Fibroblast of villous mesenchyme (primary cell): ENCODE measurements at regions not wholly inside any gene's neighbourhood (a gene's known extent, or its start where the extent isn't known, plus 50 kb on each side); places are given as distances from the start of the nearest gene placed in this dataset.

ENCODE experiments used
- DNase-seq: peaks from one replicate; pipeline ENCODE4 v3.0.0-alpha.2; 2010; ENCODE audit warnings: low read depth
- H3K4me3 ChIP-seq: 2 replicates; pipeline ENCODE4 v1.5.1; 2011; ENCODE audit warnings: low read depth, mild to moderate bottlenecking, low read length
- CTCF ChIP-seq: IDR thresholded peaks from 2 replicates; pipeline ENCODE4 v1.5.1; 2012; ENCODE audit warnings: low read depth, mild to moderate bottlenecking, low read length; ENCODE audit not compliant: insufficient read depth

- no peak for TF ChIP-seq CTCF
- H3K4me3 ChIP-seq, result no peak overlapping the region
- no peak for DNase-seq
Measured at GRCh38 chr15:29590701-29591100, 231.6 kb downstream of the TJP1 start.

- H3K4me3 ChIP-seq, result no peak overlapping the region
- no peak for TF ChIP-seq CTCF
- no peak for DNase-seq
Measured at GRCh38 chr15:29589975-29590374, 232.3 kb downstream of the TJP1 start.

DNA sequence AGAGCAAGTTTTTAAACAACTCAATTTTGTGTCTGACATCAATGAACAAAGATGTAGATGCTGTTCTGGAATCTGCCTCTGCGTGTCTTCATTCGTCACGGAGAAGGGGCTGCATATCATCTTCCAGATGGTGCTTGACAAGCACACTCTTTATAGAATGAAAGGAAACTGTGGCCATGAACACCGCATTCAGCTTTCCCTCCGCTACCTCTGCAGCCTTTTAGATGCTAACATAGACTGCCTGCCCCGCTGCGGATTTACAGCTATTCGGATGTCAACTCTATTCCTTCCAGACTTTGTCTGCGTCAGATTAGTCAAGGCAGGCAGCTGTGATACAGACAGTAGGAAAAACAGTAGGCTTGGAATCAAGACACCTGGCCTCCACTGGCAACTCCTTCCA lies 232.9 kb downstream of the TJP1 start:
- TF ChIP-seq CTCF, result no peak
- no peak overlapping the region for H3K4me3 ChIP-seq
- DNase-seq, result no peak

DNA sequence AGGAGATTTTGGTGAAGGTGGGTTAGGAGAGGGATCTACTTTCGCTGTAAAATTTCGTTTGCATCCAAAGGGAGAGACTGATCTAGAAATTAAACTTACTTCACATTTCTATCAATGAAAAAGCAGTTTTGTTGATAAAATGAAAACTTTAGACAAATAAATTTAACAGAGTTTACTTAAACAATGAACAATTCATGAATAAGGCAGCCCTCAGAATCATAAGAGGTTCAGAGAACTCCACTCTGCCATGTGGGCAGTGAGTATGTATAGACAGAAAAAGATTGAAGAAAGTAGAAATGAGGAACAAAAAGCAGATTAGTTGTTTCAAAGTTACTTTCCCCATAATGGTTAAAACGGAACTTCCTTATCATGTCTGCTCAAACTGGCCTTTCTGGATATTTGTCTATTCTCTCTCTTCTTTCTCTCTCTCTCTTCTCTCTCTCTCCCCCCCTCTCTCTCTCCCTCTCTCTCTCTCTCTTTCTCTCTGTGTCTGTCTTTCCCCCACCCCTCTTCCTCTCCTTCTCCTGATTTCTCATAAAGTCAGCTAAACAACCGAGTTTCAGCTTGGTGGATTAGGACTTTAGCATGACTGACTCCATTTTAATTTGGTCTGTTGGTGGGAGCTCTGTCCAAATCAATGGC lies 248.9 kb downstream of the TJP1 start:
- DNase-seq, result no peak
- TF ChIP-seq CTCF, result no peak
- H3K4me3 ChIP-seq, result no peak overlapping the region

GRCh38 chr15:29571792-29572431 lies 250.4 kb downstream of the TJP1 start:
- no peak for DNase-seq
- TF ChIP-seq CTCF, result no peak
- H3K4me3 ChIP-seq, result no peak overlapping the region

DNA sequence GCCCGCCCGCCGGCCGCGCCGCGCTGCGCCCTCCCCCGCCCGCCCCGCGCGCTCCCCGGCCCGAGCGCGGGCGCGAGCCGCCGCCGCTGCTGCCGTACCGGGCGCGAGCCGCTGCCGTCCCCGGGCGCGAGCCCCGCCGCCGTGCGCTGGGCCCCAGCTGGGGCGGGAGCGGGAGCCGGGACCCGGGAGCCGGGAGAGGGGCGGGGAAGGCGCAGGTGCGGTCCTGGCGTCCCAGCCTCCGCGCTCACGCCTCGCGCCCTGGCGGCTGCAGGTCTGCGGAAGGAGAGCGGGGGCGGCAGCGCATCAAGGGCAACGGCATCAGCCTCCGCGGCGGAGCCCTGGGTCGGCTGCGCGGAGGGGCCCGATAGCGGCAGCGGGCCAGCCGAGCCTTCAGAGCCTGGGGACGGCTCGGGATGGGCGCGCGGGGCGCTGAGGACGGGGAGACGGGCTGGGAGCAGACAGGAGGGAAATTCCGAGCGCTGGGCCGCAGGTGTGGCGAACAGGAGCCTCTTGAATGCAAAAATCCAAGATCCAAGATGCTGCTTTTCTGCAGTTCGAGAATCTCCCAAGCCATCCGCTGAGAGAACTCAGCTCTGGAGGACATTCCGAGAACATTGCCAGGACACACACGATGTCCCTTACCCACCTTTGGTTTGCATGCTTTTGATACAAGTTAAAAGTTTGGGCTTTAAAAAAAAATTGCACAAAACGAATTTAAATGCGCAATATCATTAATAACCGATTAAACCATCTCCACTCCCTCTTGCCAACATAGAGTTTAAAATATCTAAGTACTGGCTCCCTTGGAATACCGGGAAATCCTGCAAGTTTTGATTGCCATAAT lies 251.1 kb downstream of the TJP1 start:
- TF ChIP-seq CTCF, result no peak
- H3K4me3 ChIP-seq, result no peak overlapping the region
- peak; percentile 10 for DNase-seq
